ENCODE measurements at regions not wholly inside any gene's neighbourhood (a gene's known extent, or its start where the extent isn't known, plus 50 kb on each side); places are given as distances from the start of the nearest gene placed in this dataset.

DNA sequence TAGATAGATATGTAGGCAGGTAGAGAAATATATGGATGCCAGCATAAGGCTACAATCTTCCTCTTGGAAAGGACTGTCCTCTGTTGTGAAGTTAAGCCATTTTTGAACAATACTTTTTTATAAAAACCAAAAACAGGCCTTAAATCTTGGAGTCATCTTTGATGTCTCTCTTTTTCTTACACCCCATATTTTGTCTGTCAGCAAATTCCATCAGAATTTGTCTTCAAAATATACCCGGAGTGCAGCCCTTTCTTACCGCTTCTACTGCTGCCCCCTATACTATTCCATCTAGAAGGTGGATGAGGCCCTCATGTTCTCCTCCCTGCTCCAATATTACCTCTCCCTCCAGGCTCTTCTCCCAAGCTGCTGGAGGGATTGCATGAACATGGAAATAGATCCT is 326.5 kb downstream of the HAPSTR1 start:
- Mint-ChIP-seq H3K4me3 (no peak overlapping the region), H3K9me3 (peaks cover 4% of the 10 kb centered on the region), H3K4me1 (no peaks in the 10 kb centered on the region), H3K27me3 (no peaks in the 10 kb centered on the region), H3K27ac (no peak overlapping the region), H3K36me3 (ENCODE audit: low read depth) (no peaks in the 10 kb centered on the region)
- no peak for ATAC-seq (replicated peaks)

DNA sequence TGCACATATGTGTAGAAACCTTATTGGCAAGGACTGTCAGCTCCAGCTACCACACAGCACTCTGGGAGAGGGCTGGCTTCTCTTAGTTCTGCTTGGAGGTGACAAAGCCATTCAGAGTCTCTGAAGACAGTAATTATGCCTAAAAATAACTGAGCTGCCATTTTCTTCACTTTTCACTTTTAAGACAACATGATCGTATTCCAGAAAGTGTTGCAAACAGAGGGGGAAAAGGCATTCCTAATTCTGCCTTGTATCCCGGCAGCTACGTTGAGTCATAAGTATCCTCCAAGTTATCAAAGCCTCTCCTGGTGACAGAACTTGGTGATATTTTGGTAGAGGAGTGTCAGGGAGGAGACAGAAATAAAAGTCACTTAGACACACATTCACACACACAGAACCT is 327.7 kb downstream of the HAPSTR1 start:
- no peaks in the 10 kb centered on the region for H3K36me3 Mint-ChIP-seq (ENCODE audit: low read depth)
- no peak overlapping the region for H3K4me3 Mint-ChIP-seq
- H3K4me1 Mint-ChIP-seq, result no peaks in the 10 kb centered on the region
- H3K27ac Mint-ChIP-seq, result no peak overlapping the region
- ATAC-seq (replicated peaks), result no peak
- peaks cover 4% of the 10 kb centered on the region for H3K9me3 Mint-ChIP-seq
- no peaks in the 10 kb centered on the region for H3K27me3 Mint-ChIP-seq

DNA sequence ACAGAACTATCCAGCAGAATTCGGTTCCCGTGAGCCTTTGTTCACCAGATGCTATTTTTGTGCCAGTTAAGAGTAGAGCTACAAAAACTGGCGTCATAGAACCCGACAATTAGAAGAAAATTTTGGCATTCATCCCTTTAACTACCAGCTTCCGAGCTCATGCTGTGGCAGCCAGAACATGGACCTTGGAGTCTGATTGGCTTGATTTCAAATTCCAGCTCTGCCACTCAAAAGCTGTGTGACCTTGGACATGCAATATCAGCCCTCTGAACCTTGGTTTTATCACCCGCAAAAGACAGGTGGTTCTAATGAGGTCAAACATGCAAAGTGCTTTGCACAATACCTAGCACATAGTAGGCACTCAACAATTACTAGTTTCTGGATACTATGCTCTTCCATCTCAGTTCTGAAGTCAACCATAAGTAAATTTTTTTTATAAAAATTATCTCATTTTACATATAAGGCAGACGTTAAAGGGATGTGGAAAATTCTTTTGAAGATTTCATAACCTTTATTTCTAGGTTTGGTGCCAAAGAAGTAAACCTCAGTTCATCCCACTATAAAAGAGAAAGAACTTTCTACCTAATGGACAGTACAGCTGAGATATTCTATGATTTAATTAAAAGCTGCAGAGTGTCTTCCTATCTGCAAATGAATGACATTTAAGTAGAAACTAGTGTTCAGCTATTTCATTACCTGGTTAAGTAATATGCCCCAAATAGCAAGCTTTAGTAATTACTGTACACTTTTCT is 331.5 kb downstream of the HAPSTR1 start:
- no peaks in the 10 kb centered on the region for H3K27me3 Mint-ChIP-seq
- H3K4me3 Mint-ChIP-seq, result no peak overlapping the region
- no peak overlapping the region for H3K27ac Mint-ChIP-seq
- H3K36me3 Mint-ChIP-seq (ENCODE audit: low read depth), result no peaks in the 10 kb centered on the region
- peaks cover 4% of the 10 kb centered on the region for H3K9me3 Mint-ChIP-seq
- ATAC-seq (replicated peaks), result no peak
- no peaks in the 10 kb centered on the region for H3K4me1 Mint-ChIP-seq

DNA sequence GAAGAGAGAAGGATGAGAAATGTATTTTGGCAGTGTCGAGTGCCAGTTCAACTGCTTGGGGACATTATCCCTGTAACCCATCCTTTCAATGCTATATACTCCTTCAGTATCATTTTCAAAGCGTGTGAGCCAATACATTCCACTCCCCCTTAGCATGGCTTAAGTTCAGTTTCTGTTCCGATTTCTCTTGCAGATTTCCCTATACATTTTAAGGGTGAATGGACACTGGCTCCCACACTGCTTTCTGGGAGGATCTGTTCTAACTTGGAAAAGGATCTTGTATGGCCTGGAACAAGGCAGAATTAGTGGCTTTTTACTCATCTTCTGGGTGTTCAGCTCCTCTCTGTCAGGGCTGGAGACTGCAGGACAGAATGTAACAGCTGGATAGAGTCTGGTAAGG is 333.8 kb downstream of the HAPSTR1 start:
- peaks cover 4% of the 10 kb centered on the region for H3K9me3 Mint-ChIP-seq
- H3K4me1 Mint-ChIP-seq, result no peaks in the 10 kb centered on the region
- no peaks in the 10 kb centered on the region for H3K27me3 Mint-ChIP-seq
- no peak overlapping the region for H3K4me3 Mint-ChIP-seq
- H3K36me3 Mint-ChIP-seq (ENCODE audit: low read depth), result no peaks in the 10 kb centered on the region
- no peak overlapping the region for H3K27ac Mint-ChIP-seq
- no peak for ATAC-seq (replicated peaks)

DNA sequence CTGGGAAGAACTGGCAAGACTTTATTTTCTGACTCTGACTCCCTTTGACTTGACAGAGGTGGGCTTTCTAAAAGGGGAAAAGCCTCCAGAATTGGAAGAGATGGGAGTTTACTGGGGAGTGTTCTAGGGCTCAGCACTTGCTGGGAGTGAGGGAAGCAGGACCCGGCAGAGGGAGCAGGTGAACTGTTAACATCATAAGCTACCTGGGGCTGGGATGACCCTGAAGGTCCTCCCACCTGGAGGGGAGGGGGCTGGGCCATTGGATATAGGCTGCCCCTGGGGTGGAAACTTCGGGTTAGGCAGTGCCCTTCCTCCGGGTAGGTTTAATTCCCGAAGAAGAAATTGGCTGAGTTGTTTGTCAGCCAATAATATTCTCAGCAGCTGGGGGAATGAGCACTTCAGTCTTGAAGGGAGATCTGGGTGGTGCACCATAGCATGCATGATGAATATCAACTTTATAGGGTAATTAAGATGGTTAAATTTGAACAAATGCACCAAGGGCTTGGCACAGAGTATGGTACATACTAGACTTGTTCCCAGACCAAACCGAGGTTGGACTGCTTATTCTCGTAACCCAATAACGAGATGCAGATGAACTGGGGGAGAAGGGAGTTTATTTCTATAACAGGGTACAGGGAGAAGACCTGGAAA is 337.0 kb downstream of the HAPSTR1 start:
- no peaks in the 10 kb centered on the region for H3K27me3 Mint-ChIP-seq
- ATAC-seq (replicated peaks), result no peak
- H3K4me3 Mint-ChIP-seq, result no peak overlapping the region
- no peak overlapping the region for H3K27ac Mint-ChIP-seq
- H3K36me3 Mint-ChIP-seq (ENCODE audit: low read depth), result no peaks in the 10 kb centered on the region
- peaks cover 4% of the 10 kb centered on the region for H3K9me3 Mint-ChIP-seq
- no peaks in the 10 kb centered on the region for H3K4me1 Mint-ChIP-seq

DNA sequence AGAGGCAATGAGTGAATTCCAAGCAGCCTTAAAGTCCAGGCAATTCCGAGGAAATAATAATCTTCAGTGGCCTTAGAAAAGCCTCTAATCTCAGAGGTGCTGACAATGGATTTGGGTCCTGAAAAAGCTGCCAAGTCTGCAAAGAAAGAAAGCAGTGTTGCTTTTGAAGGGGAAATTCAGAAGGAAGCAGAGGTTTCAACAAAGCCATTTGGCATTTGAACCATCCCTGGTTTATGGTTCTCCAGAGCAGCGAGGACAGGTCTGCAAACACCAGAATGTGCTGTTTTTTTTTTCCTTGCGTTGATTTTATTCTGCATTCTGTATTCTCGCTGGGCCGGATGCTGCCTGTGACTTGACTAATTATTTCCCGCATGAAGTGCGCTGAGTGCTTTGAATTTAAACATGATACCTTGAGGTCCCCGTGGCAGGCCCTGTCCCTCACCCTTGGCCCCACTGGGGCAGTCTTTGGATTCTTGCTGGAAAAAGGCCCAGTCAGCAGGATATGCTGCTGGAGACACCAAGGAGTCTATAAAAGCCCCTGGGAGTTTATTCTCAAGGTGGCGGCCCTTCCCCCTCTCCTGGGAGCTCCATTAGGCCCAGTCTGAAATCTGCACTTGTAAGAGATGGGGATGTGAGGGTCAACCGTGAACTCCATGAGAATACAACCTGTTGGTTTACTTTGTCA is 338.3 kb downstream of the HAPSTR1 start:
- Mint-ChIP-seq H3K27ac (no peak overlapping the region), H3K27me3 (no peaks in the 10 kb centered on the region), H3K4me3 (no peak overlapping the region), H3K36me3 (ENCODE audit: low read depth) (no peaks in the 10 kb centered on the region), H3K4me1 (no peaks in the 10 kb centered on the region), H3K9me3 (peaks cover 4% of the 10 kb centered on the region)
- ATAC-seq (replicated peaks), result no peak

DNA sequence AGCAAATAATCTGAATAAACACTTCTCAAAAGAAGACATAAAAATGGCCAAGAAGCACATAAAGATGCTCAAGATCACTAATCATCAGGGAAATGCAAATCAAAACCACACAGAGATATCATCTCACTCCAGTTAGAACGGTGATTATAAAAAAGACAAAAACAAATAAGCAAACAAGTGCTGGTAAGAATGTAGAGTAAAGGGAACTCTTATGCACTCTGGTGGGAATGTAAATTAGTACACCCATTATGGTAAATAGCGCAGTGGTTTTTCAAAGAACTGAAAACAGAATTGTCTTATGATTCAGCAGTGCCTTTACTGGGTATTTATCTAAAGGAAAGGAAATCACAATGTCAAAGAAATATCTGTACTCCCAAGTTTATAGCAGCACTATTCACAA is 343.2 kb downstream of the HAPSTR1 start:
- ATAC-seq (replicated peaks), result no peak
- H3K4me1 Mint-ChIP-seq, result no peaks in the 10 kb centered on the region
- no peak overlapping the region for H3K4me3 Mint-ChIP-seq
- no peak overlapping the region for H3K27ac Mint-ChIP-seq
- H3K9me3 Mint-ChIP-seq, result peaks cover 18% of the 10 kb centered on the region
- no peaks in the 10 kb centered on the region for H3K36me3 Mint-ChIP-seq (ENCODE audit: low read depth)
- no peaks in the 10 kb centered on the region for H3K27me3 Mint-ChIP-seq

DNA sequence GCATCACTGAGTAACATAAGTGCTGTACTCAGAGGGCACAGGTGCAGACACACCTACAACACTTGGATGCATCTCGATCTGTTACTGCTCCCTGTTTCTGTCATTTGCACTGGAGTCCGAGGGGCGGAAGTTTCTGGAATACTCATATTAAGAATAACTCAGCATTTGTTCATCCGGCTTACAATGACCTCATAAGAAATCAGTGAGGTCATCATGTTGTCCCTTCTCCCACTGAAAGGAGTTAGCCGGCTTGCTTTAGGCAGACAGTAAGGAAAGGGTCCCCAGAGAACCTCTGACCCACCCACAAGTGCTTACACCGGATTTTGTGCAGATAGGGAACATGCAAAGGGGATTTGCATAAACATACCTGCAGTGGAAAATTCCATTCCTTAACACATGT is 344.7 kb downstream of the HAPSTR1 start:
- Mint-ChIP-seq H3K27me3 (no peaks in the 10 kb centered on the region), H3K9me3 (peaks cover 18% of the 10 kb centered on the region), H3K27ac (no peak overlapping the region), H3K36me3 (ENCODE audit: low read depth) (no peaks in the 10 kb centered on the region), H3K4me3 (no peak overlapping the region), H3K4me1 (no peaks in the 10 kb centered on the region)
- no peak for ATAC-seq (replicated peaks)

DNA sequence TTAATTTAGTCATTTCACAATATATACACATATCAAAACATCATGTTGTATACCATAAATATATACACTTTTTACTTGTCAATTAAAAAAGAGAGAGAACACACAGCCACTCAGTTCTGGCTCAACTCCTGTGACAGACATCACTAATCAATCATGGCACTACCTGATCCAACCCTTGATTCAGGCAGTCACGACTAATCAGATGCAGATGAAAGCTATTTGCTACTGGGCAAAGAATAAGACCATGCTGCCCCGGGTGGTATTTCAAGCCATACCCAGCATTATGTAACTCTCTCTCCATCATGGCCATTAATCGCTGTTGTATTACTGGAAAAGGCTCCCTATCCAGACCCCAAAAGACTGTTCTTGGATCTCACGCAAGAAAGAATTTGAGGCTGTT is 345.7 kb downstream of the HAPSTR1 start:
- Mint-ChIP-seq H3K27ac (no peak overlapping the region), H3K4me3 (no peak overlapping the region), H3K27me3 (no peaks in the 10 kb centered on the region), H3K4me1 (no peaks in the 10 kb centered on the region), H3K9me3 (peaks cover 18% of the 10 kb centered on the region), H3K36me3 (ENCODE audit: low read depth) (no peaks in the 10 kb centered on the region)
- ATAC-seq (replicated peaks), result no peak

DNA sequence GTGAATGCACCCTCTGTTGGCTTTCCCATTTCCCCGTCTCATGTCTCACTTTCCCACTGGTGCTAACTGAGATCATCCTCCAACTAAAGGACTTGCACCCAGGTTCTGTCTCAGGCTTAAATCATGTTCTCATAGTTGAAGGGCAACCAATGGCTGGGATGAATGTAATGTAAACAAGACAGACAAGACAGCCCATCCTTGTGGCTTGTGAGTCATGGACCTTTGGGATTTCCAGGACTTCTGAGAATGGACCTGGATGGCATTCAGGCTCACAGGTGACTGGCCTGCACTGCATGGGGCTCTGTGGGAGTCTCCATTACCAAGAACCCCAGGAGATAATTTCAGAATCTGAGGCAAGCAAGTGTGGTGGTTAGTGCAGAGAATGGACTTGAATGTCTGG is 347.5 kb downstream of the HAPSTR1 start:
- Mint-ChIP-seq H3K9me3 (peaks cover 18% of the 10 kb centered on the region), H3K27ac (no peak overlapping the region), H3K27me3 (no peaks in the 10 kb centered on the region), H3K36me3 (ENCODE audit: low read depth) (no peaks in the 10 kb centered on the region), H3K4me3 (no peak overlapping the region), H3K4me1 (no peaks in the 10 kb centered on the region)
- ATAC-seq (replicated peaks), result no peak

DNA sequence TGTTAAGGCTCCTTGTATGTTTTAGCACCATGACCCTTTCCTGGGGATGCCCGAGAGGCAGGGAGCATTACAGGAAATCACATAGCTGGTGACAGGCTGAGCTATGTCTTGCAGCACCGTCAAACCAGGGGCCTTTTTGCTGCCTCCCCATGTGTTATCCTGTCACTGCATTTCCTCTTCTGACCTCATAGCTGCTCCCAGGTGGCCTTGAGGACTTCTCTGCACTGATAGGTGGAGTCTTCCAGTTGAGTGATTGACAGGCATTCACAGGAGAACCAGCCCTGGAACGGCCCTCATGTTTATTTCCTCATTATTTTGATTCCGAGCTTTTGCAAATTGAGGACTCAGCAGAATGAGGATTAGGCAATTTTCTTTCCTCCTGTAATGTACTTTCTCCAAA is 349.6 kb downstream of the HAPSTR1 start:
- Mint-ChIP-seq H3K27me3 (no peaks in the 10 kb centered on the region), H3K36me3 (ENCODE audit: low read depth) (no peaks in the 10 kb centered on the region), H3K9me3 (peaks cover 10% of the 10 kb centered on the region), H3K4me1 (no peaks in the 10 kb centered on the region), H3K4me3 (no peak overlapping the region), H3K27ac (no peak overlapping the region)
- no peak for ATAC-seq (replicated peaks)

DNA sequence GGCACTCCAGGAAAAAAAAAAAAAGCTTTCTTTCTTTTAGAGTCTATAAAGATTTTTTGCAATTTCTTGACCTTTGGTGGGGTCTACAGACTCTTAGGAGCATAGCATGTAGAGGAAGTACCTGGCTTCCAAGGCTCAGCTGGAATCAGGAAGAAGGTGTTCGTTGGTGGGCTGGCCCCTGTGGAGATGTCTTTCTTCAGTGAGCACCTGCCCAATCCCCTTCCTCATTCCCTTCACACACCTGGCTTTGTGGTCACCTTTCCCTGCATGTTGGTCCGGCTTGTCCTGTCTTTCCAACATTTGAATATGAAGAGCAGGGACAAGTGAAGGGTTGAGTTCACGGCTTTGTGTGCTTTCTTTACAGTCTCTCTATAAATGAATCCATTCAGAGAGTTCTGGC is 352.4 kb downstream of the HAPSTR1 start:
- Mint-ChIP-seq H3K4me3 (no peak overlapping the region), H3K36me3 (ENCODE audit: low read depth) (no peaks in the 10 kb centered on the region), H3K9me3 (peaks cover 10% of the 10 kb centered on the region), H3K27me3 (no peaks in the 10 kb centered on the region), H3K27ac (no peak overlapping the region), H3K4me1 (no peaks in the 10 kb centered on the region)
- ATAC-seq (replicated peaks), result no peak

DNA sequence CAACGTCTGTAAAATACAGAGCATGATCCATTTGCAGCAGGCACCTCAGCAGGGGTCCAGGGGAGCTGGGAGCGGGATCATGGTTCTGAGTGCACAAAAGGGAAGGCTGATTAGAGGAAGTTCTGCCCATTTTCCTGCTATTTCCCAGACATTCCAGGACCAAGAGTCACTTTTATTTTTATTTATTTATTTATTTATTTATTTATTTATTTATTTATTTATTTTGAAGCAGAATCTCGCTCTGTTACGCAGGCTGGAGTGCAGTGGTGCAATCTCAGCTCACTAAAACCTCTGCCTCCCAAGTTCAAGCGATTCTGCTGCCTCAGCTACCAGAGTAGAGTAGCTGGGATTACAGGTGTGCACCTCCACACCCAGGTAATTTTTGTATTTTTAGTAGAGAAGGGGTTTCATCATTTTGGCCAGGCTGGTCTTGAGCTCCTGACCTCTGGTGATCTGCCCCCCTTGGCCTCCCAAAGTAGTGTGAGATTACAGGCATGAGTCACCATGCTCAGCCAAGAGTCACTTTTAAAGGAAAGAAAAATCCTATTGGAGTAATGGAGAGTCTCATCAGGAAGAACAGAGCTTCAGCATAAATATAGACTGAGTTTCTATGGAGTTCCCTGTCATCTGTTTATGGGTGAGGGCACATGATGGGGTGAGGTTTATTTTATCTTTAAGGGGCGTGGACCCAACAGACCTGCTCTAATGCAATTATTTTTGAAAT is 355.2 kb downstream of the HAPSTR1 start:
- Mint-ChIP-seq H3K36me3 (ENCODE audit: low read depth) (no peaks in the 10 kb centered on the region), H3K4me3 (no peak overlapping the region), H3K27ac (no peak overlapping the region), H3K4me1 (no peaks in the 10 kb centered on the region), H3K9me3 (peaks cover 20% of the 10 kb centered on the region), H3K27me3 (no peaks in the 10 kb centered on the region)
- ATAC-seq (replicated peaks), result no peak

DNA sequence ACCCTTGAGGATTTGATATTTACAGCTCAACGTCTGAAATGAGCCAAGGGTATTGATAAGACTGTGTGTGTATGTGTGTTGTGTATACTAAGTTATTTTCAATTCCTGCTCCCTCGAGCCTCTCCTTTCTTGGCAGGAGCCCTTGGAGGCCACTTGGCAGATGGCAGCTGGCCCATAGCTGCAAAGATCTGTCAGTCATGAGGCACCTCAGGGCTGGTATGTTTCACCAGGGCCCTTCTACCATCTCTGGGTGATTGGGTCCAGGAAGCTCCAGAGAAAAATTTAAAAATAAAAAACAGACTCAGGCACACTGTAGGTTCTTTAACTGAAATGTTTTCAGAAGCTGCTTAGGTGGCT is 355.7 kb downstream of the HAPSTR1 start:
- no peak overlapping the region for H3K4me3 Mint-ChIP-seq
- H3K36me3 Mint-ChIP-seq (ENCODE audit: low read depth), result no peaks in the 10 kb centered on the region
- no peaks in the 10 kb centered on the region for H3K27me3 Mint-ChIP-seq
- H3K4me1 Mint-ChIP-seq, result no peaks in the 10 kb centered on the region
- H3K27ac Mint-ChIP-seq, result no peak overlapping the region
- no peak for ATAC-seq (replicated peaks)
- H3K9me3 Mint-ChIP-seq, result peaks cover 20% of the 10 kb centered on the region

DNA sequence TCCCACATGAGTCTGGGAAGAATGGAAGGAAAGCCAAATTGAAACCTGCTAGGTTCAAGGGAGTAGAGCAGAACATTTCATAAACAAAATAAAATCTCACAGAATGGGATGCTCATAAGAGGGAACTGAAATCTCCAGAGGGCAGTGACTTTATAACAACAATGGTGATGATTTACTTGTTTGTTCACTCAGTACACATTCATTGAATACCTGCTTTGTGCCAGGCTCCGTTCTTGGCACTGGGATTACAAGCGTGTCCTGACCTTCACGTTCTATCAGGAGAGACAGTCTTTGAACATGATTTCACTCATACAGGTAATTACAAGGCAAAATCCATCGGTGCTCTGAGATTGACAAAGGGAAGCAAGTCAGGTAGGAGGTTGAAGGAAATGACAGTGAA is 356.3 kb downstream of the HAPSTR1 start:
- H3K27me3 Mint-ChIP-seq, result no peaks in the 10 kb centered on the region
- no peaks in the 10 kb centered on the region for H3K36me3 Mint-ChIP-seq (ENCODE audit: low read depth)
- no peak overlapping the region for H3K4me3 Mint-ChIP-seq
- H3K27ac Mint-ChIP-seq, result no peak overlapping the region
- H3K9me3 Mint-ChIP-seq, result peaks cover 20% of the 10 kb centered on the region
- no peak for ATAC-seq (replicated peaks)
- H3K4me1 Mint-ChIP-seq, result no peaks in the 10 kb centered on the region
